ENCODE measurements at regions not wholly inside any gene's neighbourhood (a gene's known extent, or its start where the extent isn't known, plus 50 kb on each side); places are given as distances from the start of the nearest gene placed in this dataset.
"Not testable (repeated sequence)": the region's sequence is repeated elsewhere in the genome, so short reads cannot be mapped to it uniquely, and the experiment has no call there.

DNA sequence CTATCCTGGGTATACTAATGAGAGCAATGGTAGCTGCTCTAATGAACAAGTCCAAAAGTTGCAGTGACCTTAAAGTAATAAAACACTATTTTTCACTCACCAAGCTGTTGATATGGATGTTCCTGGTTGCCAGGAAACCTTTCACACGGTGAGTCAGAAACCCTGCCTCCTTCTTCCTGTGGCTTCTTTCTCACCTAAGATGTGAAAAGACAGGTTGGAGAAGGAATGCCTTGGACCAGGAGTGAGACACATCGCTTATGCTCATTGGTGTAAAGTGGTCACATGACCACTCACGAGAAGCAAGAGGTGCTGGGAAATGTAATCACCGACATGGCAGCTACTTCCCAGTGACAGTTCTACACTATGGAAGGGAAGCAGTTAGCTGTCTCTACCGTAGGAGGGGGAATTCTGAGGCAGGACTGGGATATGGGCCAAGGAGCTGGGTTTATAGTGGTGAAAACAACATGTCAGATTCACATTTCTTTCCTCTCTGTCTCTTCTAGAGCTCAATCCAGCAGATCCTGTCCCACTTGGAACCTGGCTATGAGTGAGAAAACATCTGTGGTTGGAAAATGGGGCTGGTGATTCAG is 320.4 kb upstream of the KLF4 start:
- DNase-seq = no peak

DNA sequence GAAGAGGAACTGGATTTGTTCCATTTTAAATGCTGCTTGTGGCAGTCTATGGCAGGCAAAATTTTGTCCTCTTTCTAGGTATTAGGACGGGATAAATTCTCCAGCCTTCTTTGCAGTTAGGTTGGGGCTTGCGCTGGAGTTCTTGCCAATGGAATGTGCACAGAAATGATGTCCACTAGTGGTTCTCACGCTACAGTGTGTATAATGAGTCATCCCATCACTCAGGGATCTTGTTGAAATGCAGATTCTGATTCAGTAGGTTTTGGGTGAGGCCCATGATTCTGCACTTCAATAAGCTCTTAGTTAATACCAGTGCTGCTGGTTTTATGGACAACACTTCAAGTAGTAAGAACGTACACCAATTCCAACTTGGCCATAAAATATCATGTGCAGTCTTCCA is 317.6 kb upstream of the KLF4 start:
- DNase-seq = no peak

DNA sequence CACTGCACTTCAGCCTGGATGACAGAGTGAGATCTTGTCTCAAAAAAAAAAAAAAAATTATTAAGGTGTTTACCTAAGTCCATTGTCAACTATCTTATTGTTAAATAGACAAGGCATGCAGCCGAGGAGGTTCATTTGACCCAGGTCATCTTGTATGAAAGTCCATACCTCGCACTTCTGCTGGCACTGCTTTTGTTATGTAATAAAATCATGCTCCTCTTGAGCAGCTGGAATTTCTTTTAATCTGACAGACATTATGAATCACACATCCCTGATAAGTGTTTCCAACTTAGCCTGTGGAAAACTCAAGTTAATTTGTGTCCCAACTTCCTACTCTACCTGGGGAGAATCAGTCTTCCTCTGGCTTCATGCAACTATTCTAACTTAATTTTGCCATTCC is 315.6 kb upstream of the KLF4 start:
- DNase-seq = no peak

DNA sequence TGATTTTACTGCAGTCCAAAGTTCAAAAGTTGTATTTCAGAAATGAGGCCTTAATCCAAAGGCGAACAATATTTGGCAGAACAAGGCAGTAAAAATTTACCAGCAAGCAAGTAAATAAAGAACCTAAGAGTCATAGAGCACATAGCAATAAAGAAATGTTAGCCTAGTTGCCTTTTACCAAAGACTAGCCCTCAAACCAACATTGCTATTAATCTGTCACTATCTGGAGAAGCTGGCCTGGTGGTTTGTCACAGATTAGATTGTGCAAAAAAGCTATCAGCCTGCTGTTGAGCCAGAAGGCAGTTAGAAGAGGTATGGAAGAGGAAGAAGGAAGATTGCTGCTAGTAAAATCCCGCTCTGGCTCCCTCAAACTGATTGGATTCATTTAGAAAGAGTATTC is 304.7 kb upstream of the KLF4 start:
- DNase-seq = no peak

DNA sequence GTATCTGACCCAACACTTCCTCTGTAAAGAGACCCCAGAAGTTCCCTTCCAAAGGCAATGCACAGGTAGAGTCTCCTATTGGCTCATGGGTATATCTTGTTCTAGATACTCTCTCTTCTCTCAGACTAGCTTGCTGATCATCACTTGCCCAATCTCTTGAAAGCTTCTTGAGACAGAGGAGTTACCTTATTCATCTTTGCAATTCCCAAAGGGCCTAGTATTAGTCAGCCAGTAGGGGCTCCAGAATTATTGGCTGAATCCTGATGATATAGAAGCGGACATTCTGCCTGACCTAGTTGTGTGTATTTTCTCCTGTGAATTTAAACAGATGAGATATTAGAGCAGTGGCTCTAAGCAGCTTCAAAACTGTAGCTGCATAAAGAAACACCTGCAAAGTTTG is 304.0 kb upstream of the KLF4 start:
- DNase-seq = no peak

DNA sequence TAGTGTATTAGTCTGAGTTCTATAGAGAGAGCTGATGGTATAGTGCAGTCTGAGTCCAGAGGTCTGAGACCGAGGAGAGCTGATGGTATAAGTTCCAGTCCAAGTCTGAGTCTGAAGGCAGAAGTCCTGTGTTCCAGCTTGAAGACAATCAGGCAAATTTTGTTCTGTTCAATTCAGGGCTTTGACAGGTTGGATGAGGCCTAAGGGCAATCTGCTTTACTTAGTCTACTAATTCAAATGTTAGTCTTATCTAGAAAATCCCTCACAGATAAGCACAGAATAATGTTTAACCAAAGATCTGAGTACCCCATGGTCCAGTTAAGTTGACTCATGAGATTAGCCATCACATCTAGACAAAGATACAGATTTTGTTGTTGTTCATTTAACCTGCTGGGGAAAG is 303.0 kb upstream of the KLF4 start:
- DNase-seq = no peak

DNA sequence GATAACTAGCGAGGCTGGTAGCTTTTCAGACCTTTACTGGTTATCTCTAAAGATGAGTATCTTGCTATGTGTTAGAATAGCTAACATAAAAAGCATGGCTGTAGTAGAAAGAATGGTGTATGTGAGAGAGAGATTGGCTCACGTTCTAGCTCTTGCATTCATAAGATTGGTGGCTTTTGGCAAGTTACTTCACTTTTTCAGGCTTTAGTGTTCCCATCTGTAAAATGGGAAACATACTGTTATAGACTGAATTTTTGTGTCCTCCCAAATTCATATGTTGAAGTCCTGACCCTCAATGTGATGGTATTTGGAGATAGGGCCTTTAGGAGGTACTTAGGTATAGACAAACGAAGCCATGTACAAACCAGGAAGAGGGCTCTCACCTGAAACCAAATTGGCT is 302.4 kb upstream of the KLF4 start:
- no peak for DNase-seq

DNA sequence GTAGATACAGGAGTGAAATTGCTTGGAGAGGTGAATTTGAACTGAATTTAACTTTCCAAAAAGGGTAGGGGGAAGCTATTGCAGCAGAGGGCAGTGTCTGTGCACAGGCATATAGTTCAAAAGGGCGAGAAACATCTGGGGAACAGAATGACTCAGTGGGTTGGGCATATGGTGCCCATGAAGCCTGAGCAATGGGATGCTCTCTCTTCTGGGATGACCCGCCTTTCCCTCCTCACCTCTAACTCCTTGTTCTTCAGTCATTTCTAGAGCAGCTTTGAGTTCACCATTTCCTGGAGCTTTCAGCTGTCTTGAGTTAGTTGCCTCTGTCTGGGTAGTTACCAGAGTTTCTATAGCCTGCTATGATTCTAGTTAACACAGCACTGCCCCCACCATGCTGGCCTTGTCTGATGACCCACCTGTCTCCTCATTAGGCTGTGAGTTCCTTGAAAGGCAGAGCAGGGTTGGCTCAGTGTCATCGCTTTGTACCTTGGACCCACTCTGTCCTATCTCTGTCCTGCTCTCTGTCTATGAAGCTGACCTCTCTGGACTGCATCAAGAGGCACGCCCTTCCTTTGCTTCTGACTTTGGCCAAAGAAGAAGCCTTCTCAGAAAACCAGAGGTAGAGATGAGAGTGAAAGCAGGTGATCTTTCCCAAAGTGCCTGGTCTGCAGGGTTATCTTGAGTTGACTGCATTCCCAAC is 299.6 kb upstream of the KLF4 start:
- DNase-seq = no peak

DNA sequence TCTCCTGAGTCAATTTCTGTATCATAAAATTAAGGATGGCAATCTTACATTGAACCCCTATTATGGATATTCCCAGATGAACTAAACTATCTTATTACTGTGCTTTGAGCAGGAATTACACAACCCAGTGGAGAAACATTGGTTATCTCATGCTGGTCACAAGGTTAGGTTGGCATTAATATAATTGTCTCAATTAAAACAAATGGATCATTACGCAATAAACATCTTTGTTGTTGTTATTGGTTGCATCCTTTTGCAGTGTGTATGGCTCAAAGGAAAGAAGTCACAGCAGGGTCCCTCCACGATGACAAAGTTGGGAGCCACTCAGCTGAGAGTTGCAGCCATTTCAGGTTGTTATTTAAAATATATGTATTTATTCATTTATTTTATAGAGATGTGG is 297.0 kb upstream of the KLF4 start:
- no peak for DNase-seq

DNA sequence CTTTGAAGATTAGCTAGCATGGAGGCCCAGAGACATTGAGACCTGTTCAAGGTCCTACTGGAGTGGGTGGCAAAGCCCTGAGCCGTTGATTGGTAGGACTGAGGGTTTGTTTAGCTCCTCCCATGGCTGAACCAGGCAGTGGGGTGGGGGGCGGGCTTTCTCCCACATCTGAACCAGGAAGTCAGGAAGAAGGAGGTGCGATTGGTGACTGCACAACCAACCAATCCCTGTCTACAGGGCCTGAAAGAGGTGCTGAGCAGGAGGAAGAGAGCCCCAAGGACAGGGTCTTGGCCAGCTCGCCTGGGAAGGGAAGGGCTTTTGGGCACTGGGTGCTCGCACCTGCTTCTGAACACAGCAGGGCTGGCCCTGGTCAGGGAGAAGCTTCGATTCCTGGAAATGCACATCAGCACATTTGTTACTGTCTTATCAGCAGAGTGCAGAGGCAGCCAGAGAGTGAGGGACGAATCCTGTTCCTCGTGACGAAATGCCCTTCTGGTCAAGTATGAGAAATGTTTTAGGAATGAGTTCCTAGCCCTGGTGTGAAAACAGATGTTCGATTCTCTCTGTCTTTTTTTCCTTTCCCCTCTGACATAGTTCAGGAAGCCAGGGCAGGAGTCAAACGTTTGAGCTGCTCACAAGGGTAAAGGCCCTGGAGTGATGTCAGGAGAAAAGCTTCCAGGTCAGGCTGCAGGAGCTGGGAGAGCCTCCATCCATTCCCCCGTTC is 294.8 kb upstream of the KLF4 start:
- DNase-seq = no peak

DNA sequence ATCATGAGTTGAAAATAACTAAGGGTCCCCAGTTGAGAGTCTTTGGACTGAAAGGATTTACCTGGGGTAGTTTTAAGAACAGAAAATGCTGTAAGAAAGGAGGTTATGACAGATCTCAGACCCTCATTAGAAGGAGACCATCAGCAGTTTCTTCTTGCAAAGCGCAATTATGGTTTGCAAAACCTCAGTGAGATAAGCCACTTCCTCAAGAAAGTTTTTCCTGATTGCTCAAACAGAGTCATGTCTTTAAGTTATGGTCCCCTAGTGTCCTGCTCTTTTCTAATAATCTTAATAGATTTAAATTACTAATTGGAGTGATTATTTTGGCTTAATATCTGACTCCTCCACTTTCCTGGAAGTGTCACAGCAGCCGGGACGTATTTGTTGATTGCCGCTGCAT is 293.2 kb upstream of the KLF4 start:
- no peak for DNase-seq

DNA sequence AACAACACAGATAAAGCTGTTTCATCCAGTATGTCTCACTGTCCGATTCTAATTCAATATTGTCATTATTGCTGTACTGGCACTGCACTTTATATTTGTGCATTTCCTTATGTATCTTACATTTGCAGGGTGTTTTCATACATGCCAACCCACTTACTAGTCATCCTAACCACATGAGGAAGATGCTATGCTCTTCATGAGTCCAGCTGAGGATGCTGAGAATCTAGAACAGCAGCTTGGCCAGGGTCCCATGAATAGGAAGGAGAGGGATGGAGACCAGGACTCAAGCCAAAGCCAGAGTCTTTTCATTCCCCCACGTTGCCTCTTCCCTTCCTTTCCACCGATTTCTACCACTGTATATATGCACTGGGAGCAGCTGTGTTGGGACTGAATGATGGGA is 292.8 kb upstream of the KLF4 start:
- no peak for DNase-seq

DNA sequence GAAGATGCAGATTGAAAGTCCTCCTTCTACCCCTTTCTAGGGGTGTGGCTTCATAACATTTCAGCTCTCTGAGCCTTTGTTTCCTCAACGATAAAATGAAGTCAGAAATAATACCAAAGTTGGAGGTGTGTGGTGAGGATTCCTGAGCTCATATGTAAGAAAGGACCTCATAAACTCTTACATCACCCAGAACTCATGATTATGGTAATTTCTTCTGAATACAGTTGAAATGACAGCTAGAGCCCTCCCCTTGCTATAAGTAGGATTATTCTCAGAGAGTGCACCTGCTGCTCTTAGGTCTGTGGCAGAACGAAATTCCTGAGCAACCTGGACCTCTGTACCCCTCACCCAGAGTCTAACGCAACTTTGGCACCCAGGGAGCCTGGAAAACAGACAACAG is 291.4 kb upstream of the KLF4 start:
- no peak for DNase-seq

DNA sequence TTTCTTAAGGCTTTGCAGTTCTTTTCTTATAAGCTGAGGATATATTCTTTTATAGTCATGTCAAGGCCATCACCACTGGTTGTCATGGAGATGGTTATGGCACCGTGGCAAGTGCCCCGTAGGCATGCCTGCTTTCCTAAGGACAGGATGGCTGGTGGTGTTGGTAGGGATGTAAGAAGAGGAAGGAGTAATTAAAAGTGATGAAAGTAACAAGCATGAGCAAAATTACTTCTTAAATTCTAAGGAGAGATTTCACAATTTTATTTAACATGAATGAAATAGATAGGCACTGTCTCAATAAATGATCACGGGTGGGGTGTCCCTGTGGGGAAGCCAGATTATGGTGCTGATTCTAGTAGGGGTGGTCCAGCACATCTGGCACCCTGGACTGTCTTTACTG is 290.2 kb upstream of the KLF4 start:
- DNase-seq = no peak

DNA sequence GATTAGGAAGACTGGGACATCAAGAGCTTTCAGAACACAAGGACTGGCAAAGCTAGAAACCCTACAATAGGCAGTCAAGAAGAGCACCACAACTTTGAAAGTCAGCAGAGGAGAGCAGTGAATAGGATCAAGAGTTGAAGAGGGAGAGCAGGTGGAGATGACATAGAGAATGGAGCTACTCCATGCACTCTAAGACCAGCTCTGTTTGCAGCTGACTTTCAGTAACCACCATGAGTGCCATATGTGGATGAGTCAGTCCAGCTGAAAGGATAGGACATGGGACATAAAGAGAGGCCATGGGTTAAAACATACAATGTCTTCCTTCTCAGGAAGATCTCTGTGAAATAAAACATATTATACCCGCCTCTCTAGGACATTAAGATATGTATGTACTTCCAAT is 289.1 kb upstream of the KLF4 start:
- no peak for DNase-seq

DNA sequence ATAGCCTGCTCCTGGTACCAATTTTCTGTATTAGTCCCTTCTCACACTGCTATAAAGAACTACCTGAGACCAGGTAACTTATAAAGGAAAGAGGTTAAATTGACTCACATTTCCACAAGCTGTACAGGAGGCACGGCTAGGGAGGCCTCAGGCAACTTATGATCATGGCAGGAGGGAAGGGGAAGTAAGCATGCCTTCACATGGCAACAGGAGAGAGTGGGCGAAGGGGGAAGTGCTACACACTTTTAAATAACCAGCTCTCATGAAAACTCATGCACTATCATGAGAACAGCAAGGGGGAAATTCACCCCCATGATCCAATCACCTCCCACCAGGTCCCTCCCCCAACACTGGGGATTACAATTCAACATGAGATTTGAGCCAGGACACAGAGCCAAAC is 284.5 kb upstream of the KLF4 start:
- DNase-seq = not testable (repeated sequence)

DNA sequence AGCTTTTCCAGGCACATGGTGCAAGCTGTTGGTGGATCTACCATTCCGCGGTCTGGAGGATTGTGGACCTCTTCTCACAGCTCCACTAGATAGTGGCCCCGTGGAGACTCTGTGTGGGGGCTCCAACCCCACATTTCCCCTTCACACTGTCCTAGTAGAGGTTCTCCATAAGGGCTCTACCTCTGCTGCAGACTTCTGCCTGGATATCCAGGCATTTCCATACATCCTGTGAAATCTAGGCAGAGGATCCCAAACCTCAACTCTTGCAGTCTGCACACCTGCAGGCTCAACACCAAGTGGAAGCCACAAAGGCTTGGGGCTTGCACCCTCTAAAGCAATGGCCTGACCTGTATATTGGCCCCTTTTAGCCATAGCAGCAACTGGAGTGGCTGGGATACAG is 283.4 kb upstream of the KLF4 start:
- no peak for DNase-seq

DNA sequence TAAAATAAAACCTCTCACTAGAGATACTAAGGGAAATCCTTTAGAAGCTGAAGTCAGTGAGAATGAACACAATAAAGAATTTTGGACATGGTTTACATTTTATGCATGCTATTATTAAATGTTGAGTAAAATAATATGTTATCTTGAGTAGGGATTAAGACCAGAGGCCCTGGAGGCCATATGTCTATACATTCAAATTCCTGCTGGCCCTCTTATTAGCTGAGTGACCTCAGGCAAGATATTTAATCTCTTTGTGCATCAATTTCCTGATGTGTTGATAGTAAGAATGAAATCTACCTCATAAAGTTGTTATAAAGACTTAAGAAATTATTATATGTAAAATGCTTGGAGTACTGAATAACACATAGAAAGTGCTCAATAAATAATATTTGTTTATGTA is 281.1 kb upstream of the KLF4 start:
- no peak for DNase-seq

DNA sequence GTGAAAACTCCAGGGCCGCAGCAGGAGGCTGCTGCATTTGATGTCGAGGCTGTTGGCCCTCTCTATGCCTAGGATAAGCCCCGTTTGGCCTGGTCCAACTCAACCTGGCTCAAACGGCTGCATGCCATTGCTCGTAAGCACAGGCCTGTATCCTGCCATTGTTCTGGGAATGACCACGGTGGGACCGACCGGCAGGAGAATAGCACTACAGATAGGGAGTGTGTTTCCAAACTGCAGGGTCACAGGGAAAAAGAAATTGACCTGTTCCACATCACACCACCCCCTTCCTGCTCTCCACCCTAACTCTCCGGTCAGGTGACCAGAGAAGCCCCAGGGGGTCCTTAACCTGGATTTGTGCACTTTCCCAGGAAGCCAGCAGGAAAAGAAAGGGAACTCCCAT is 278.7 kb upstream of the KLF4 start:
- no peak for DNase-seq

DNA sequence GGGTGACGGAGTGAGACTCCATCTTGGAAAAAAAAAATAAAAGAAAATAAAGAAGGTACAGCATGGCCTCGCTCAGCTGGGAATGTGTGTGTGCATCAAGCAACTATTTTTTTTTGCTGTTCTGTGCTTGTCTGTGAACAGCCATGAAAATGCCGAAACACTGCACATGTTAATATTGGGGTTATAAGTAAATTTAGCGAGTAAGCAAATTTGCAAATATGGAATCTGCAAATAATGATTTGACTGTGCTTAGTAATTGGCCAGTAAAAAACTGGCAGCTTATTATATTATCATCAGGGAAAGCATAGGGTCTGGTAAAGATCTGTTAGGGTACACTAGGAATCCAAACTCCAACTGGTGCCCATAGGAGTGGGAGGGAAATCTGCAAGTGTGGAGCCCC is 278.1 kb upstream of the KLF4 start:
- no peak for DNase-seq

DNA sequence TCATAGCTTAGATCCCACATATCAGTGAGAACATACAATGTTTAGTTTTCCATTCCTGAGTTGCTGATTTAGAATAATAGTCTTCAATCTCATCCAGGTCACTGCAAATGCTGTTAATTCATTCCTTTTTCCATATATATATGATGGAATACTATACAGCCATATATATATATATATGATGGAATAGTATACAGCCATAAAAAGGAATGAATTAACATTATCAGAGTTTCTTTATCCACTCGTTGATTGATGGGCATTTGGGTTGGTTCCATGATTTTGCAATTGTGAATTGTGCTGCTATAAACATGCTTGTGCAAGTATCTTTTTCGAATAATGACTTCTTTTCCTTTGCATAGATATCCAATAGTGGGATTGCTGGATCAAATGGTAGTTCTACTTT is 273.9 kb upstream of the KLF4 start:
- not testable (repeated sequence) for DNase-seq

DNA sequence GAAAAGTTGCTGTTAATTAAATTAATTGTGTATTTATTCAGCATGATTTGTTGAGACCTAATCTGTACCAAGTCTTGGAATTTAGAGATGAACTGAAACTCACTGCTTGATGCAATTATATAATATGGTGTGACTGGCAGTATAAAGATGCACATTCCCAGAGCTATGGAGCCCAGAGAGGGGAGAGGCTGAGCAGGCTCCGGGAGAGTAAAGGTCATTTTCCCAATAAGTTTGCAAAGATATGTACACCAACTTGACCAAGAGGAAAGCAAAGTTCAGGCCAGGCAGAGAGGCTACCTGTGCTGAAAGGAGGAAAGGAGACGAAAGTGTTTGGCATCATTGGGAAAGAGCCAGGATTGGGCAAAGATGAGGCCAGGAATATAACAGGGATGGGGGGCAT is 271.7 kb upstream of the KLF4 start:
- DNase-seq = no peak

DNA sequence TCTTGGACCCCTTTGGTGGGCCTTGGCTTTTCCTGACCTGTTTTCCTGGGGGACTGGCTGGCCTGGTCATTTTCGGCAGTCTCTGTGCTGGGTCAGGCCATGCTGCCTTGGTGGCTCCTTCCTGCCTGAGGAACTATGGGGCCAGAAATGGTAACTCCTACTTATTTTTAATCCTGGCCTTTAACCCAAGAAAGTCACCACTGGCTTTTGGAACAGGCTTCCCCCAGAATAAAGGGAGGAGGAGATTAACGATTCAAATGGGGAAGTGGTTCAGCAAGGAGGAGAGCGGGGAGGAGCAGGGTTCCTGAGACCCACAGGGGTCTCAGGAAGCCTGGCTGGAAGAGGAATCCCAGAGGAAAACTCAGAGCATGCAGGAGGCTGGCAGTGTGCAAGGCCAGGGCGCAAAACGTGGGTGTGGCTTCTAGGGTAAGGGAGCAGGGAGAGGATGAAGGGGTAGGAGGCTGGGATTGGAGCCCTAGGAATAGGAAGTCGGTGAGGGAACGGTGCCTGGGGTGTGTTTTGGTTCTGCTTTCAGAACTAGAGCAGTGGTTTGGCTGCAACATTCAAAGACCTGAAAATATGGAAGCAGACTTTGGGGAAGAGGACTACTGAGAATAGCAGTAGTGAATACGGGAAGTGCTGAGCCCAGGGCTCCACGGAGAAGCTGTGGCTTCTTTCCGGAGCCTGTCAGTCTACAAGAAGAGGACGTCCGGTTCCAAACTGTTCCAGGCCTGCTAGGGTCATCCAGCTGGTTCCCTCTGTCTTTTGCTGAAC is 271.1 kb upstream of the KLF4 start:
- DNase-seq = no peak

DNA sequence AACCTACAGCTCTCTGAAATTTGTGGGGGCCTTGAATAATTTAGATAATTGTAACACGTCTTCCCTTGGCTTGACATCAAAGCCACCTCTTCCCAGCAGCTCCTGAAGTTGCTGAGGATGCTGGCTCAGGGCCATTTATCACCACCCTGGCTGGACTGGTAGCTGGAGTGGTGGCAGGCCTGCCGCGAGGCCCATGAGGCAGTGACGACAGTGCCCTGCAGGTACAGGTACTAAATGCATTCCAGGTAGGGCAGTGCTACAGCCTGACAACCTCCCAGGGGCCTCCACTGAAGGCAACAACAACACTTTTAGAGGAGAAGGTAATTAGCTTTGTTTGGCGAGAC is 270.2 kb upstream of the KLF4 start:
- no peak for DNase-seq

Measured in NCI-H1092 (cell line).